ENCODE measurements at regions not wholly inside any gene's neighbourhood (a gene's known extent, or its start where the extent isn't known, plus 50 kb on each side); places are given as distances from the start of the nearest gene placed in this dataset.

- DNase-seq (ENCODE audit: low read depth in 2 of 2), result no peak
Measured at GRCh38 chr9:30758726-30759446, 1625.6 kb upstream of the ACO1 start.

GRCh38 chr9:30765318-30765717, 1619.1 kb upstream of the ACO1 start:
- no peak for DNase-seq (ENCODE audit: low read depth in 2 of 2)

GRCh38 chr9:30771163-30771708, 1613.2 kb upstream of the ACO1 start:
- no peak for DNase-seq (ENCODE audit: low read depth in 2 of 2)

GRCh38 chr9:30771760-30772159, 1612.7 kb upstream of the ACO1 start:
- DNase-seq (ENCODE audit: low read depth in 2 of 2), result no peak

- DNase-seq (ENCODE audit: low read depth in 2 of 2), result no peak
Measured at GRCh38 chr9:30773427-30773826, 1611.0 kb upstream of the ACO1 start.

GRCh38 chr9:30774326-30774725, 1610.1 kb upstream of the ACO1 start:
- no peak for DNase-seq (ENCODE audit: low read depth in 2 of 2)

- no peak for DNase-seq (ENCODE audit: low read depth in 2 of 2)
Measured at GRCh38 chr9:30775236-30775635, 1609.2 kb upstream of the ACO1 start.

- DNase-seq (ENCODE audit: low read depth in 2 of 2), result no peak
Measured at GRCh38 chr9:30796764-30797163, 1587.7 kb upstream of the ACO1 start.

GRCh38 chr9:30799527-30800101, 1584.8 kb upstream of the ACO1 start:
- no peak for DNase-seq (ENCODE audit: low read depth in 2 of 2)

GRCh38 chr9:30800421-30800820, 1584.0 kb upstream of the ACO1 start:
- DNase-seq (ENCODE audit: low read depth in 2 of 2), result no peak

- DNase-seq (ENCODE audit: low read depth in 2 of 2), result no peak
Measured at GRCh38 chr9:30812821-30813220, 1571.6 kb upstream of the ACO1 start.

- no peak for DNase-seq (ENCODE audit: low read depth in 2 of 2)
Measured at GRCh38 chr9:30815585-30815984, 1568.9 kb upstream of the ACO1 start.

- no peak for DNase-seq (ENCODE audit: low read depth in 2 of 2)
Measured at GRCh38 chr9:30845136-30845535, 1539.3 kb upstream of the ACO1 start.

GRCh38 chr9:30846651-30847050, 1537.8 kb upstream of the ACO1 start:
- DNase-seq (ENCODE audit: low read depth in 2 of 2), result no peak

- DNase-seq (ENCODE audit: low read depth in 2 of 2), result no peak
Measured at GRCh38 chr9:30851600-30851999, 1532.8 kb upstream of the ACO1 start.

- no peak for DNase-seq (ENCODE audit: low read depth in 2 of 2)
Measured at GRCh38 chr9:30900706-30901105, 1483.7 kb upstream of the ACO1 start.

- no peak for DNase-seq (ENCODE audit: low read depth in 2 of 2)
Measured at GRCh38 chr9:30913331-30913730, 1471.1 kb upstream of the ACO1 start.

- DNase-seq (ENCODE audit: low read depth in 2 of 2), result no peak
Measured at GRCh38 chr9:30915451-30915850, 1469.0 kb upstream of the ACO1 start.

GRCh38 chr9:30925126-30925525, 1459.3 kb upstream of the ACO1 start:
- no peak for DNase-seq (ENCODE audit: low read depth in 2 of 2)

- no peak for DNase-seq (ENCODE audit: low read depth in 2 of 2)
Measured at GRCh38 chr9:30925635-30926034, 1458.8 kb upstream of the ACO1 start.

GRCh38 chr9:30928045-30928444, 1456.4 kb upstream of the ACO1 start:
- DNase-seq (ENCODE audit: low read depth in 2 of 2), result no peak

GRCh38 chr9:30932226-30932625, 1452.2 kb upstream of the ACO1 start:
- no peak for DNase-seq (ENCODE audit: low read depth in 2 of 2)

GRCh38 chr9:30935730-30936129, 1448.7 kb upstream of the ACO1 start:
- DNase-seq (ENCODE audit: low read depth in 2 of 2), result no peak

- DNase-seq (ENCODE audit: low read depth in 2 of 2), result no peak
Measured at GRCh38 chr9:30937106-30937505, 1447.3 kb upstream of the ACO1 start.
